ENCODE measurements at regions not wholly inside any gene's neighbourhood (a gene's known extent, or its start where the extent isn't known, plus 50 kb on each side); places are given as distances from the start of the nearest gene placed in this dataset.

DNA sequence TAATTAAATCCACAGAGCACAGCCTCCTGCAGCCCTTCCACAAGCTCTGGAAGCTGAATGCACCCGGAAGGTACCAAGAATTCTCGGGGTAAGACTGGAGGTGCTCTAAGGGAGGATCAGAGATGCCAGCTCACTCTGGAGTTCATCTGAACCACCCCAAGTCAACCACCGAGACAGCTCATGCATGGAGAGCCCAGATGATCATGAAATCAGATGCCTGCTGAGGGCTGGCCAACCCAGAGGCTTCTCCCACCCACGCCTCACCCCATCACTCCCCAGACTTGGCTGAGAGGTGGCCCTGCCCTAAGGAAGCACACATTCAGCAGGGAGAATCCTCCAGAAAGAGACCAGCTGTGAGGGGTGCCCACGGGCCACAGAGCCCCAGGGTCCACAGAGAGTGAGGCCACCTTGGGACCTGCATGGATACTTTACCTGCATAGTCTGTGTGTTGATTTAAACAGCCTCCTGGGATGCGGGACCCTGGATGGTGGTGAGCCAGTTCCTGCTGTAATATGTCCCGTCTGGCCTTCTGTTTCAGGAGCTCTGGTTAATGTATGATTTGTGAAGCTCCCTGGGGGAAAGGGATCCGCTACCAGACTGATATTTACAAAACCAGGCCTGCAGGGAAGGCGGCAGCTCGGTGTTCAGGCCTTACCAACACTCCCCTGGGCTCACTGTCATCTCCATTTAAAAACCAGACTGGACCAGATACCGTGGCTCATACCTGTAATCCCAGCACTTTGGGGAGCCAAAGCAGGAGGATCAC, 64.9 kb downstream of the INSIG1 start:
- TF ChIP-seq, protein P1, sequence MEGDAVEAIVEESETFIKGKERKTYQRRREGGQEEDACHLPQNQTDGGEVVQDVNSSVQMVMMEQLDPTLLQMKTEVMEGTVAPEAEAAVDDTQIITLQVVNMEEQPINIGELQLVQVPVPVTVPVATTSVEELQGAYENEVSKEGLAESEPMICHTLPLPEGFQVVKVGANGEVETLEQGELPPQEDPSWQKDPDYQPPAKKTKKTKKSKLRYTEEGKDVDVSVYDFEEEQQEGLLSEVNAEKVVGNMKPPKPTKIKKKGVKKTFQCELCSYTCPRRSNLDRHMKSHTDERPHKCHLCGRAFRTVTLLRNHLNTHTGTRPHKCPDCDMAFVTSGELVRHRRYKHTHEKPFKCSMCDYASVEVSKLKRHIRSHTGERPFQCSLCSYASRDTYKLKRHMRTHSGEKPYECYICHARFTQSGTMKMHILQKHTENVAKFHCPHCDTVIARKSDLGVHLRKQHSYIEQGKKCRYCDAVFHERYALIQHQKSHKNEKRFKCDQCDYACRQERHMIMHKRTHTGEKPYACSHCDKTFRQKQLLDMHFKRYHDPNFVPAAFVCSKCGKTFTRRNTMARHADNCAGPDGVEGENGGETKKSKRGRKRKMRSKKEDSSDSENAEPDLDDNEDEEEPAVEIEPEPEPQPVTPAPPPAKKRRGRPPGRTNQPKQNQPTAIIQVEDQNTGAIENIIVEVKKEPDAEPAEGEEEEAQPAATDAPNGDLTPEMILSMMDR (optimal IDR thresholded peaks at IDR 0.05 in 1 of 3, IDR thresholded peaks at IDR 0.05 in 1 of 3, conservative IDR thresholded peaks at IDR 0.05 in 1 of 3; ENCODE audit: extremely low read depth in 1 of 3, insufficient read depth in 2 of 3, low read length in 3 of 3): no peak
- no peak for TF ChIP-seq EZH2 (IDR thresholded peaks at IDR 0.05; ENCODE audit: low read length)
